AG04449 (cell line): ENCODE measurements at regions not wholly inside any gene's neighbourhood (a gene's known extent, or its start where the extent isn't known, plus 50 kb on each side); places are given as distances from the start of the nearest gene placed in this dataset.

ENCODE experiments used
- CTCF ChIA-PET: fragments of 350-600 bp; formaldehyde crosslinking; extraction: SDS; loops from one replicate; lab custom pipeline; 2021; ENCODE audit warnings: antibody characterized with exemption; lab: Yijun Ruan, JAX
- POLR2A ChIA-PET: fragments of 400-600, 350-600 bp; formaldehyde crosslinking; extraction: SDS; loops from one replicate; lab custom pipeline; 2020; ENCODE audit warnings: antibody characterized with exemption, inconsistent platforms; lab: Yijun Ruan, JAX
- DNase-seq: peaks from one replicate; pipeline ENCODE4 v3.0.0-alpha.2; 2010; ENCODE audit warnings: low read depth, low spot score
- H3K4me3 ChIP-seq: 2 replicates; pipeline ENCODE4 v1.5.1; 2011; ENCODE audit warnings: low read depth, mild to moderate bottlenecking, control low read depth, low read length
- CTCF ChIP-seq: IDR thresholded peaks from one replicate; pipeline ENCODE4 v1.5.1; 2011; ENCODE audit warnings: mild to moderate bottlenecking, moderate library complexity, low read length, control low read depth, inconsistent platforms; ENCODE audit not compliant: insufficient read depth; ENCODE audit errors: missing control alignments

- no peak for TF ChIP-seq CTCF
- ChIA-PET POLR2A (no interaction called here), CTCF (no interaction called here)
These were observed 815.7 kb downstream of the BRD1 start for GRCh38 chr22:49011769-49012648.

GRCh38 chr22:49011379-49011768, 816.3 kb downstream of the BRD1 start:
- DNase-seq = no peak
- no peak for TF ChIP-seq CTCF
- ChIA-PET CTCF (no interaction called here), POLR2A (no interaction called here)
- H3K4me3 ChIP-seq = no peak overlapping the region

More at GRCh38 chr22:49011769-49012648, 815.7 kb downstream of the BRD1 start:
- no peak overlapping the region for H3K4me3 ChIP-seq
- no peak for DNase-seq

GRCh38 chr22:49010901-49011300, 816.8 kb downstream of the BRD1 start:
- TF ChIP-seq CTCF = no peak
- DNase-seq = no peak
- ChIA-PET POLR2A (no interaction called here), CTCF (no interaction called here)
- H3K4me3 ChIP-seq = no peak overlapping the region

- ChIA-PET CTCF (no interaction called here), POLR2A (no interaction called here)
- no peak for DNase-seq
- no peak overlapping the region for H3K4me3 ChIP-seq
- TF ChIP-seq CTCF = no peak
These were observed 817.4 kb downstream of the BRD1 start for GRCh38 chr22:49010070-49010863.

GRCh38 chr22:49009359-49010063, 818.2 kb downstream of the BRD1 start:
- ChIA-PET POLR2A (no interaction called here), CTCF (no interaction called here)
- H3K4me3 ChIP-seq = no peak overlapping the region
- no peak for DNase-seq
- no peak for TF ChIP-seq CTCF

GRCh38 chr22:49008682-49009235, 818.9 kb downstream of the BRD1 start:
- ChIA-PET CTCF (no interaction called here), POLR2A (no interaction called here)
- DNase-seq = no peak
- TF ChIP-seq CTCF = no peak
- no peak overlapping the region for H3K4me3 ChIP-seq
